Heart left ventricle (tissue), 16 donors: ENCODE measurements at regions not wholly inside any gene's neighbourhood (a gene's known extent, or its start where the extent isn't known, plus 50 kb on each side); places are given as distances from the start of the nearest gene placed in this dataset.
A peak's percentile ranks its signal among the peaks of the same experiment; 100 is the strongest.

Experiments
- ATAC-seq, 4 donors: fragments of 200-7000 bp; cut with Tn5 transposase; one replicate each; pipeline ENCODE4 v1.9.1; 2020 to 2022; ENCODE audit warnings: moderate library complexity in 4 of 4, mild to moderate bottlenecking in 3 of 4, moderate number of reproducible peaks in 1 of 4
- DNase-seq, 5 donors: peaks; one replicate each; pipeline ENCODE4 v3.0.0-alpha.2; 2020
- H3K27ac ChIP-seq, 12 donors: fragments of 200-600 bp; sonication (generic) in 4 of 12; one replicate each; pipeline versions ENCODE4 v1.5.0 to v1.8.0; 2016 to 2022; ENCODE audit warnings: mild to moderate bottlenecking in 2 of 12
- H3K27me3 ChIP-seq, 9 donors: fragments of 200-600 bp; sonication (generic) in 2 of 9; one replicate each; pipeline versions ENCODE4 v1.5.1 to v1.8.0; 2016 to 2022; ENCODE audit warnings: mild to moderate bottlenecking in 3 of 9
- H3K36me3 ChIP-seq, 9 donors: fragments of 200-600 bp; sonication (generic) in 2 of 9; one replicate each; pipeline versions ENCODE4 v1.5.0 to v1.8.0; 2018 to 2022; ENCODE audit warnings: mild to moderate bottlenecking in 2 of 9
- H3K4me1 ChIP-seq, 12 donors: fragments of 200-600 bp; sonication (generic) in 4 of 12; one replicate each; pipeline versions ENCODE4 v1.5.0 to v1.8.0; 2016 to 2022; ENCODE audit warnings: mild to moderate bottlenecking in 3 of 12
- H3K4me3 ChIP-seq, 12 donors: fragments of 200-600 bp; sonication (generic) in 4 of 12; one replicate each; pipeline versions ENCODE4 v1.5.0 to v1.8.0; 2017 to 2022; ENCODE audit warnings: mild to moderate bottlenecking in 9 of 12, moderate library complexity in 4 of 12
- H3K9me3 ChIP-seq, 12 donors: fragments of 200-600 bp; sonication (generic) in 4 of 12; one replicate each; pipeline versions ENCODE4 v1.5.0 to v1.8.0; 2016 to 2022; ENCODE audit warnings: mild to moderate bottlenecking in 1 of 12
- CTCF ChIP-seq, 12 donors: fragments of 200-600 bp; sonication (generic) in 4 of 12; IDR thresholded peaks; one replicate each; pipeline versions ENCODE4 v1.5.0 to v1.8.0; 2018 to 2022; ENCODE audit warnings: antibody characterized with exemption in 12 of 12, mild to moderate bottlenecking in 5 of 12
- POLR2A ChIP-seq, 2 donors: fragments of 450-650 bp; IDR thresholded peaks; one replicate each; pipeline ENCODE4 v1.6.1; 2017; ENCODE audit warnings: antibody characterized with exemption in 2 of 2, mild to moderate bottlenecking in 2 of 2, moderate library complexity in 2 of 2
- WGBS, 4 donors: extraction: QIAGEN DNeasy Blood & Tissue Kit in 2 of 4; methylation state at CpG; one replicate each; pipeline versions ENCODE4 v1.1.5 to v1.1.7; 2013 to 2018; 5-methylcytosine and 5-hydroxymethylcytosine counted together
- intact Hi-C, 10 donors: fragments of 100-400 bp; cut with DNase I; formaldehyde crosslinking; loops; one replicate each; pipeline versions ENCODE4 v1.11.1 to v1.14.2; 2022
- donor health status: ischemic (EF 13 %, LVEDD 7.1; RV severe dilation, severe dysfunction).
- donor health status: healthy with polysubstance abuse.
- donor health status: DM: no; HTN: yes; CAD: no.
- donor health status: DM: no; HTN: no; CAD: no.
- donor health status: ischemic (EF 25% LVEDD 6.9; RV normal size, moderate dysfunction).
- donor health status: ischemic (EF 25% LVEDD 5.7; RV mildly dilated, moderate dysfunction).
- donor health status: healthy.
- donor health status: DM: yes; HTN: yes; CAD: no.
- donor health status: ischemic (EF 35%, LVEDD 5.7; RV mildly dilated, moderate dysfunction).
- donor health status: nonischemic (EF 11% LVEDD 7.7; RV severe dilation, severe dysfunction).
- donor health status: DM: yes; HTN: yes; CAD: no.
- donor health status: PGD.
- donor health status: ischemic (EF 29% LVEDD 5.4; RV normal size, mild dysfunction).
- donor health status: nonischemic (EF 23%, LVEDD 6.1; RV moderate dilation, normal function).

GRCh38 chr9:86406366-86406765, 52.2 kb upstream of the TUT7 start:
- WGBS, 4 donors: 33 to 45% (median 39%) methylated on average over 4 of the region's 4 CpGs
- Histone ChIP-seq H3K4me3 (no peak overlapping the region), H3K36me3 (no peaks in the 10 kb centered on the region), H3K9me3 (no peaks in the 10 kb centered on the region), H3K27ac (peak overlapping the region in 3 of 12 donors; percentile 3 to 60 (median 44)), H3K27me3 (peaks cover 0 to 9% (median 0%) of the 10 kb centered on the region in 9 donors), H3K4me1 (peaks cover 0 to 19% (median 9%) of the 10 kb centered on the region in 12 donors)
- DNase-seq (no peak), ATAC-seq (peak in 2 of 4 donors; percentile 20 to 40)
- TF ChIP-seq POLR2A (IDR thresholded peaks at IDR 0.05): no peak
- TF ChIP-seq CTCF (IDR thresholded peaks at IDR 0.05): no peak
- intact Hi-C loops: no loop called here

GRCh38 chr9:86405926-86406325, 51.7 kb upstream of the TUT7 start:
- Histone ChIP-seq H3K36me3 (no peaks in the 10 kb centered on the region), H3K4me3 (no peak overlapping the region), H3K27me3 (peaks cover 0 to 9% (median 0%) of the 10 kb centered on the region in 9 donors), H3K9me3 (no peaks in the 10 kb centered on the region), H3K4me1 (peaks cover 0 to 19% (median 9%) of the 10 kb centered on the region in 12 donors), H3K27ac (peak overlapping the region in 3 of 12 donors; percentile 3 to 60 (median 44))
- ATAC-seq: peak; percentile 57 to 93 (median 69)
- intact Hi-C loops: no loop called here
- TF ChIP-seq CTCF (IDR thresholded peaks at IDR 0.05) (no peak), POLR2A (IDR thresholded peaks at IDR 0.05) (no peak)
- DNase-seq: peak in 1 of 5 donors; percentile 34
- 27 to 35% (median 31%) methylated on average over 4 of the region's 4 CpGs for WGBS, 4 donors

- TF ChIP-seq POLR2A (IDR thresholded peaks at IDR 0.05): no peak
- no peak for TF ChIP-seq CTCF (IDR thresholded peaks at IDR 0.05)
- ATAC-seq: no peak
- WGBS, 4 donors: 64 to 83% (median 70%) methylated on average over 2 of the region's 2 CpGs
- H3K36me3 ChIP-seq: no peaks in the 10 kb centered on the region
- H3K4me3 ChIP-seq: no peak overlapping the region
- peaks cover 0 to 9% (median 0%) of the 10 kb centered on the region in 9 donors for H3K27me3 ChIP-seq
- H3K4me1 ChIP-seq: peaks cover 0 to 19% (median 9%) of the 10 kb centered on the region in 12 donors
- DNase-seq: no peak
- intact Hi-C loops: no loop called here
- no peak overlapping the region for H3K27ac ChIP-seq
- no peaks in the 10 kb centered on the region for H3K9me3 ChIP-seq
Measured at GRCh38 chr9:86405086-86405491, 50.9 kb upstream of the TUT7 start.
